HUDEP-2 (cell line): ENCODE measurements at regions not wholly inside any gene's neighbourhood (a gene's known extent, or its start where the extent isn't known, plus 50 kb on each side); places are given as distances from the start of the nearest gene placed in this dataset.
"Not testable (repeated sequence)": the region's sequence is repeated elsewhere in the genome, so short reads cannot be mapped to it uniquely, and the experiment has no call there.

ENCODE experiments used
- DNase-seq, 76 experiments: peaks; one replicate each; lab custom pipeline; 2025; ENCODE audit not compliant: unreplicated experiment in 76 of 76; lab: John Stamatoyannopoulos, UW

DNA sequence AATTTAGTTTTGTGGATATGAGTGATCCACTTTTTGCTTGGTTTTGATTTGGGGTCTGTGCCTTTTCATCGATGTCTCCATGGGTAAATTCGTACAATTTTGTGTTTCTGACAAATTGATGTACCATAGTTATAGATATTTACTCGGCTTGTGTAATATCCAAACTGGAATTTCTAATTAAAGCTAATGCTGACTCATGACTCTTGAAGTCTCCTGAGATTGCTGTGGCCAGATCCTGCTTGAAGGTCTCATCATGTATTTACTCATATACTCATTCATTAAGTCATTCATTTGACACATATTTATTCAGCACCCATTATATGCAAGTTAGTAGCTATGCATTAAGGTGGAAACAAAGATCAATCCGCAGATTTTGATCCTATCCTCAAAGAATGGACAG is 423.2 kb downstream of the RWDD3 start:
- DNase-seq: no peak

DNA sequence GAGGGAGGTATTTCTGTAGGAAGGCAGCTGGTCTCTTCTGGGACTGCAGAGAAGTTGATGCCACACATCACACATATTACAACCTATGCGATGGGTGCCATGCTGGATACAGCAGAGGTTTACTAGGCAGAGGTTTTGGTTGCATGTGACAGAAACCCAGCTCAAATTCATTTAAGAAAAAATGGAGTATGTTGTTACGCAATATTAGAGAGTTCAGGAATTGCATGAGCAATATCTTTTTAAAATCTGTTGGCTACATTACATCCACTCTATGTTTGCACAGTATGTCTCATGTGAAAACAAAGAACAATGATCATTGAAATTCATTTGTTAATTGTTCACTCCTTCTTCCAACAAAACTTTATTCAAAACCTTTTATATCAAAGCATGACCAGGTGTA is 425.2 kb downstream of the RWDD3 start:
- DNase-seq: no peak

DNA sequence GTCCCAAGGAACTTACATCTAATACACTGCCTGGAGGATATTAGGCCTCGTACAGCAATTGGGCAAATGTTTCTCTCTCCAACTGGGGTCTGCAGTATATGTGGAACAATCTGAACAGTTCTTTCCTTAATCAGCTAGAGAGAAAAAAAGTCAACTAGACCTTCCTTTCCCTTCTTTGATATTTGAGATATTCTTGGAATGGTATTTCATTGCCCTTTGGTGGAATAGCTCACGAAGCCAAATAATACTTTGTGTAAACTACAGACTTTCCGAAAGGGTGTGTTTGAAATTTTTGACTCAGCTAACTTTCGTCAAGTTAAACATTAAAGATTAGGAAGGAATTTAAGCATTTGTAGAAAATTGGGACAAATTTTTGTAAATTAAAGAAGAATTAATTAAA is 425.6 kb downstream of the RWDD3 start:
- no peak for DNase-seq

DNA sequence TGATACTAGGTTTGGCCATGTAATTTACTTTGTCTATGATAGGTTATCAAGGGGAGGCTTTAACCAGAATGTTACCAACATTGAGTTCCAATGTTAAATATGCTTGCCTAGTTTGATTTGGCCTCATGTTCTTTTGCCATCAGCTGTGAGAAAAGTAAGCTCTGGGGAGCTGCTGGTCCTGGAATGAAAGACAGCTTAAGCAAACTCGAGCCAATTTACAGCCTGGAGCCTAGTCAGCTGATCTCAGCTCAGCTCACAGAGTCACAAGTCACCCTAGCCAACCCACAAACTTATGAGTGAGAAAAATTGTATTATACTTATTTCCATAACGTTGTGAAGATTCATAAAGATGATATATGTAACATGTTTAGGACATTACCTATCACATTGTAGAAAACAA is 426.7 kb downstream of the RWDD3 start:
- no peak for DNase-seq

DNA sequence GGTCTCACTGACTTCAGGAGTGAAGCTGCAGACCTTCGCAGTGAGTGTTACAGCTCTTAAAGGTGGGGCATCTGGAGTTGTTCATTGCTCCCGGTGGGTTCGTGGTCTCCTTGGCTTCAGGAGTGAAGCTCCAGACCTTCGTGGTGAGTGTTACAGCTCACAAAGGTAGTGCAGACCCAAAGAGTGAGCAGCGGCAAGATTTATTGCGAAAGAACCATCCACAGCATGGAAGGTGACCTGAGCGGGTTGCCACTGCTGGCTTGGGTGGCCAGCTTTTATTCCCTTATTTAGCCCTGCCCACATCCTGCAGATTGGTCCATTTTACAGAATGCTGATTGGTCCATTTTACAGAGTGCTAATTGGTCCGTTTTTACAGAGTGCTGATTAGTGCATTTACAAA is 429.5 kb downstream of the RWDD3 start:
- not testable (repeated sequence) for DNase-seq

DNA sequence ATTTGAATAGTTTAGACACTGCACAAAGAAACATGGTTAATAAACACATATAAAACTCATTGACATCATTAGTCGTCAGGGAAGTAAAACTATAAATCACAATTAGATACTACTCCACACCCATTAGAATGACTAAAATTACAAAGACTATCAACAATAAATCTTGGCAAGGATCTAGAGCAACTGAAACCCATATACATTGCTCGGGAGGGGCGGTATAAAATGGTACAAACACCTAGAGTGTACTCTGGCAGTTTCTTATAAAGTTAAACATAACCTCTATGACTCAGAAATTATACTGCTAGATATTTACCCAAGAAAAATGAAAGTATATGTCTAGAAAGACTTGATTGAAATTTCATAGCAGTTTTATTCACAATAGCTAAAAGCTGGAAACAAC is 434.2 kb downstream of the RWDD3 start:
- no peak for DNase-seq

DNA sequence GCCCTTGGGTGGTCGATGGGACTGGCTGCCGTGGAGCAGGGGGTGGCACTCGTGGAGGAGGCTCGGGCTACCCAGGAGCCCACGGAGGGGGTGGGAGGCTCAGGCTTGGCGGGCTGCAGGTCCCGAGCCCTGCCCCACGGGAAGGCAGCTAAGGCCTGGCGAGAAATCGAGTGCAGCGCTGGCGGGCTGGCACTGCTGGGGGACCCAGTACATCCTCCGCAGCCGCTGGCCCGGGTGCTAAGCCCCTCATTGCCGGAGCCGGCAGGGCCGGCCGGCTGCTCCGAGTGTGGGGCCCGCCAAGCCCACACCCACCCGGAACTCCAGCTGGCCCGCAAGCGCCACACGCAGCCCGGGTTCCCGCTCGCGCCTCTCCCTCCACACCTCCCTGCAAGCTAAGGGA is 435.6 kb downstream of the RWDD3 start:
- DNase-seq: not testable (repeated sequence)

DNA sequence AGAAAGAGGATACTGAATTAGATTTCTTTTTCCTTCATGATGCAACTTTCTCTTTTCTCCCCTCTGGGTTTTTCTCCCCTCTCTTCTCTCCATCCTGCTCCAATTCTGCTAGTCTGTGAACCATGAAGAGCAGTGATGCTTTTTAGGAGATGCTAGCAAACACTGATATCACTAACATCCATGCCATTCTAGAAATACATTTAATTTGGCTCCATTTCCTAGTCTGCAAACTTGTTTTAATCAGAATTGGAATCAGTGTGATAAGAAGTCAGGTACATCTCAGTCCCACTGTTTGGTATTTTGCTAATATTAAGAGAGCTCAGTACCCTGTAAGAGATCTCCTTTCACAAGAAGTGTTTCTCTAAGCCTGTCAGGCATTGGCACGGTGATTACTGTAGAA is 437.1 kb downstream of the RWDD3 start:
- DNase-seq: no peak

DNA sequence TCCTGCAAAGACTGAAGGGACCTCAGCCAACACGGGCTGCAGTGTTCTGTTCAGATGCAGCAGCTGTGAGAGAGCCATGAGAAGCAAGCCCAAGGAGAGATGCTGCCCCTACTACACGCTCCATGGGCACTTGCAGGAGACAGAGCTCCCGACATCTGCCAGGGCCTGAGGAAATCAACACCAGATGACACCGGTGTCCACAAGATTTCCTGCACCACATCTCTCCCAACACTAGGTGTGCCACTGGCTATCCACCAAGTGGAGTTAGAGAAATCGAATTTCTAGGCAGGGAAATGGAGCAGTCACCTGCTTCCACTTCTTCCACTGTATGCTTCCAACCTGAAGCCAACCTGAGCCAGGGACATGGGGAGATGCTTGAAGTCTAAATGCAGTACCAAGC is 445.3 kb downstream of the RWDD3 start:
- DNase-seq: no peak

DNA sequence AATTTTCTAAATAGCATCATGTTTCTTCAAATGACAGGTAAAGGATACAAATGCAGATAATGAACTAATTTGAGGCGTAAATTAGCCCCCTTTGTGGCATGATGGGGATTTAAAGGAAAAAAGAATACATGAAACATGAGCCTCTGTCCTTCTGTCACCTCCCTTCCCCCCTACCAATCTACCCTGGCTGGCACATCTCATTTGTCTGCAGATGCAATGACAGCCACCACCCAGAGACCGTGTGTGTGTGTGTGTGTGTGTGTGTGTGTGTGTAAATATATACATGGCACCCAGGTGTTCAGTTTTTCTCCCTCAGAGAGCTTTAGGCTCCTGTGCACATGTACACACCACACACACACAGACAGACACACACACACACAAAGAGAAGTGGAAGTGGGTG is 451.1 kb downstream of the RWDD3 start:
- no peak for DNase-seq

DNA sequence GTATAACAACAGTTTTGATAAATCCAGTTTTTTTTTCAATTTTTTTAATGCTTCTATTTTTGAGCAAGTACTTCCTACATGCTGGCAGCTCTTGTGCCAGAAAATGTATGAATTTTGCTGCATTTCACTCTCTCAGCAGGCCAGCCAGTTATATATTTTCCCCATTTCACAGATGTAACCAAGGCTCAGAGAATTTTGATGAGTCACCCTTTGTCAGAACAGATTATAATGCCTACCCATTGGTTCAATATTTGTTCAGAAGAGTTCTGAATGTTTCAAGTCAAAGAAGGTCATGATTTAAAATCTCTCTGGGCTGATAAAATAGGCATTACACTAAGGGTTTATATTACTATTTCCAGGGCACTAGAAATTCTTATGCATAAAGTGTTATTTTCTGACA is 452.2 kb downstream of the RWDD3 start:
- DNase-seq: no peak

DNA sequence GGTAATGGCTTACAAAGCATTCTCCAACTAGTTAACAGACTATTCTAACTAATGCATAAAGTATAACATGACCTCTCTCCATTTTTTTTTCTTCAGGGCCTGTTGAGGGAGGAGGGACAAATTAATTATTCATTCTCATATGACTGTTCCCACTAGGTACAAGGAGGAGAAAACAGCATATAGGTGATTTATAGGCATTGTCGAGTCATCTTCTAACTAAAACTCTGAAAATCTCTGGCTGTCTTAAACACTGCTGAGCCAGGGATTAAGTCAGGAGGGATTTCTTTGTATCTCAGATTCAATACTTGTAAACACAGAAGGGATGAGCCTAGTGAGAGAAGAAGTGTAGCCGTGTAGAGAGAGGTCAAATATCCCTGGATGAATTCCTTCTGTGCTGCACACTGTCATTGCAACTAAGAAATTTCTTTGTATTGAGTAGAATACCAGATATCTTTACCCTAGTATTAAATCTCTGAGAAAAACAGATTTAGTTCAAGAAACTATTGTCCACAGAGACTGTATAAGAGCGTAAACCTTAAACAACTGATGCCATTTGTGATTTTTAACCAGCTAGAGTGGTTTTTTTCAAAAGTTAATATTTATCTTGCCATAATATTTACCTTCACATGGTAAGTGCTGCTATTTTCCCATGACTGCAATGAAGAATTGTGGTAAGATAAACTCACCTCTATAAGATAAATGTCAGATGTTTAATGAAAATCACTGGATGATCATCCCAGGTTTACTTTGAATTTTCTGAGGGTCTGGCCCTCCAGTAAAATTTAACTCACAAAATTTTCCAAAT is 465.3 kb downstream of the RWDD3 start:
- no peak for DNase-seq

DNA sequence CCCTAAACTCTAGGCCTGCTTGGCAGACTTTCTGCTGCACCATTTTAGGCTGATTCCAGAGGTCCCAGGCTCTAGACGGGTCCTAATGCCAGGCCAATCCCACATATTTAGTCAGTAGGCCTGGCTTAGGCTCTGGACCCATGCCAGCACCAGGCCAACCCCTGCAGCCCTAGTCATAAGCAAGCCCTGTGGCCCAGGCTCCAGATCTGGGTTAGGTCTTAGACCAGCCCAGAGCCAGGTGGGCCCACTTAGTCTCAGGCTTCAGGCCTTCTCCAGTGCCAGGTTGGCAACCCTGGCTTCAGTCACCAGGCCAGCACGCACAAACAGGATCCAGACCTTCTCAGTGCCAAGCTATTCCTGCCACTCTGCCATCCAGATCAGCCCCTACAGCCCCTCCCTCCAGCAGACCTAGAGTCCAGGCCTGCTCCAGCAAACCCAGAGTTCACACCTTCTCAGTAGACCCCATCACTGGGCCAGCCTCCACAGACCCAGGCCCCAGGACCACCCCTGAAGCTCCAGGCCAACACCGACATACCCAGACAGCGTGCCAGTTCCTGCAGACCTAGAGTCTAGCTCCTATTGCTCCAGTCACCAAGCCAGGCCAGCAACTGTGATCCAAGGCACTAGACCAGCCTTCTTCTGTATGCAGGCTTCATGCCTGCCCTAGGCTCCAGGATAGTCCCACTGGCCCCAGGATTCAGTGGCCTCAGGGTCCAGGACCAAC is 467.6 kb downstream of the RWDD3 start:
- DNase-seq: no peak

DNA sequence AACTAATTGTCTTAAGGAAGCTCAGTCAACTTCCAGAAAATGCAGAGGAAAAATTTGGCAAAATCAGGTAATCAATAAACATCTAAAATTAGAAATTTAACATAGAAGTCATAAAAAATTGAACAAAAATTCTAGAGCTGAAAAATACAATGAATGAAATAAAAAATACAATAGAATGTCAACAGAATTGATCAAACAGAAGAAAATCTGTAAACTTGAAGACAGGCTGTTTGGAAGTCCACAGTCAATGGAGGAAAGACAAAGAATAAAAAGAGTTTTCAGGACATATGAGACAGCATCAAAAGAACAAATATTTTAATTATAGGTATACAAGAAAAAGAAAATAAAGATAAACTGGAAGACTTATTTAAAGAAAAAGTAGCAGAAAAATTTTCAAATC is 469.0 kb downstream of the RWDD3 start:
- no peak for DNase-seq

DNA sequence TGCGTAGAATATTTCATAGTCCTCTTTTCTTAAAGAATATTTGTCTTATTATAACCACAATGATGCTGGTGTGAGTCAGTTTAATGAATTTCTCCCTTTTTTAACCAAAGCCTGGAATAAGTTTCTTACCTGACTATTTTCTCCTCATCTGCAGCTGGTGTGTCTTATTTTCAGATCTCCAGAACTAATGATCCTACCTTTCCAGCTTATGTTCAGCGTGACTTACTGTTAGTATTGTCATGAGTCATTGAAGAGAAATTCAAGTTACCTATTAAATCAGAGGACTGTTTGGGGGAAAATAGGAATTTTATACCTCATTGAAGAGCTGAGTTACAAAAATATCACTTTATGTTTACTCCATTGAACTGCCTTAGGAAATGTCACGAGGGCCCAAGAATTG is 482.1 kb downstream of the RWDD3 start:
- DNase-seq: no peak

DNA sequence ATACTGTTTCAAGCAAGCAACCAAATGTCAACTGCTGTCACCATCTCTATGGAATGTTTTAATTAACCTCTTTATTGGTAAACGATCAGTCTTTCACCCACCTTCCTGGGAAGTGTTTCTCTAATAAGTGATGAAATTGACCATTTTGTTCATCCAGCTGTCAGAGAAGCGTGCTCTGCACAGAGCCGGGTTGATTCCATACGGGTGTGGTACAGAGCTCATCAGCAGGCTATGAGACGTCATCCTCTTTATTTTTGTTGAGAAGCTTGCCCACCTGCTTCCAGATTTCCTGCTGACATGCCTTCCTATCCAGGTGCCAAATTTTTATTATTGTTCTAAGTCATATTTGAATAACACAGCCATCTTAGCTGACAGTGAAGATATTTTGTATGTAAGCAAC is 482.5 kb downstream of the RWDD3 start:
- DNase-seq: no peak

DNA sequence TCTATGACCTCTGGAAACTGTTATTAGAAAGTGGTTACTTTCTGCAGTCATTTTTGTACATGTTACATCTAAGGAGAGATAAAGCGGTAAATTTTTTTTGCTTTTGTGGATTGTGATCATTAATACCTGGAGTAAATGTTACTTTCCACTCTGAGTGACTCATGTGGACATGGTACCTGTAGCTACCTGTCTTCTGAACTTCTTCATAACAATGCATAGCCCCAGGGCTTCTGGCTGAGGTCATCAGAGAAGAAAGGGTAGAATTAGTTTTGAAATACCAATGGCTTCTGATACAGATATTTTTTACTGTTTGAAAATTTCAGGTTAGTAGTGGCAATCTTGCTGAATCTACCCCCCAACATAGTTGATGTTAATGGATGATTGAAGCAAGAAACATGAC is 489.3 kb downstream of the RWDD3 start:
- DNase-seq: no peak

DNA sequence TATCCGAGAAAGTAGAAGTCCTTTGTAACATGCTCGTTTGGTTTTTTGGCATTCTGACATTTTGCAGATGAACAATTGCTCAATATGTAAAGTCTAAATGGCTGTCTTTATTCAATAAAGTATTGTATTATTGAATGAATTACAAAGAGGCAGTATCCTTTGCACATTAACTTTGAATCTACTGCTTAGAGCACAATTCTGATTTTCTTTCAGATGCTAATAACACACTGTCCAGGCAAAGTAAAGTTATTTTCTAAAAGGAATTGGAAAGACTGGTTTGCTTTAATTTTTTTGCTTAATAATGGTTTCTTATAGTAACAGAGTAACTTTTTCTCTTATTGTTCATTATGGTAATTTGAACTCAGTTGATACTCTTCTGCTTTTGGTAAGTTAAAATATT is 494.8 kb downstream of the RWDD3 start:
- DNase-seq: no peak

DNA sequence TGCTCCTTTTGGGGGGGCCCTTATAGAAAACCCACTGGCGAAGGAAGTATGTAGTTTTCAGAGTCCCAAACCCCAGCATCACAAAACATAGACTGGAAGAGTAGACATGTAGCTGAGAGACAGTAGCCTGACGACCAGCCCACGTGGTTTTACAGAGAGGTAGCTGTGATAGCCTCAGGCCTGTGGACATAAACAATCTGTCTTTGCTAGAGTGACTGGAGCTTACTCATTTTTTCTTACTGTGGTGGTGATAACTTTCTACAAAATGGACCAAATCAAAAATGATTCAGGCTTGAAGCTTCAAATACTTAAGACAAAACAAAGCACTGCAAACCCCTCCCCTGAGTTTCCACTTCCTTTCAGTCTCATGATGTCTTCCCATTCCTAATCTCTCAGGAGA is 497.0 kb downstream of the RWDD3 start:
- no peak for DNase-seq

DNA sequence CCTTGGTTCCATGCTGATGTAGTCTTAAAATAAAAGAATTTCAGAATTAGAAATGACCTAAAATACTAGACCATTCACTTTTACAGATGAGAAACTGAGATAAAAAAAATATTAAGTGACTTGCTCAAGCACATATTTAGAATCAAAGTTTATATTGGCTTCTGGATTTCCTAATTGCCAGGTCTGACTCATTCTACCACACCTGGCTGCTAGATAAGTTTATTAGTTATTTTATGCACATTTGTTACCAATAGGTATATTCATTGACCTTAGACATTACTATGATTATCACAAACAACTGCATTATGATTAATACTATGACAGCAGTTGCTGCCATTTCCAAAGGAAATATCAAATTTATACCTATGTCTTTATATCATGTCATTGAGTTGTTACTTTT is 497.5 kb downstream of the RWDD3 start:
- no peak for DNase-seq

DNA sequence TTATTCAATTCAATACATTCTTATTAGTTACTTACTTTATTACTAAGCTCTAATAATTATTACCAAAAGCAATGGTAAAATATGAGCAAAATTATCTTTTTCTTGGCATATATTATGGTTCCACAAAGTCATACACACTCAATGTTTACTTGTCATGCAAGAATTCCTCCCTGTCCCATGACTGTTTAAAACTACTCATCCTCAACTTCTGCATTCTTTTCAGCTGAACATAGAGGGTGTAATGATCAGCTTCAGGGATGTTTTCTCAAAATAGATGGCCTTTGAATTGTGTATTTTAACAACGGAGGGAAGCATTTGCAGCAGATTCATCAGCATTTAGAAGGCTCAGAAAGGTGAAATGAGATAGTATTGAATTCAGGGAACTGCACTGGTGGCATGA is 499.0 kb downstream of the RWDD3 start:
- no peak for DNase-seq

DNA sequence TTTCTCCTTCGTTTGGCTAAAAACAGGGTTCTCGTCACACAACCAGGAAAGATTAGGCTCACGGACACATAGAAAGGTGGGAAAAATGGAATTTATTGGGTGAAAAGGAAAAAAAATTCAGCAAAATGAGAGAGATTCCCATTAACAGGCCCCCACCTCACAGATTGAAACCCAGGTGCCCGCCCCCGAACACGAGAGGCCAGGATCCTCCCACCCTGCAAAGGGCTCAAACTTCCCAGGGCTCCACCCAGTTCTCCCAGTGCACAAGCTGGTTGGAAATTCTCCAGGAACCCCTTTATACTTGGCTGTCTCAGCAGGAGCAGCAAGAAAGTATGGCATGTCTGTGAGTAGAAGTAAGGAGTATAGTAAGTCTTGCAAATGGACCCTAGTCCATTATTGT is 499.7 kb downstream of the RWDD3 start:
- no peak for DNase-seq
